ENCODE measurements at regions not wholly inside any gene's neighbourhood (a gene's known extent, or its start where the extent isn't known, plus 50 kb on each side); places are given as distances from the start of the nearest gene placed in this dataset.
"Not testable (repeated sequence)": the region's sequence is repeated elsewhere in the genome, so short reads cannot be mapped to it uniquely, and the experiment has no call there.

DNA sequence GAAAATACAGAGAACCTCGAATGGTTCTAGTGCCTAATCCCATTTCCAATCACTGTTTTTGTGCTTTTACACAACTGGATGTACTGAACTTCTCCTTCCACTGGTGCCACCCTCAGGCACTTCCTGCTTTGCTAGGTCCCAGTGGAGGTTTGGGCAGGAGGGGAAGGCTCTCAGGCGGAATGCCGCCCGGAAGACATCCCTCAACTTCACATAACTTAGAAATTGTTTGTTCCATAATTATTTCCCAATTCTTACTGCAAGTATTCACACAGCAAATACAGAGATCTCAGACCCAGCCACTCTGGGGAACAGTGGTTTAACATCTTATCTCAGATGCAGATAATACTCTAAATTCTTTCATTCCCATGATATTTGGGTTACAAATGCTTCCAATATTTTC, 195.7 kb upstream of the IPO5 start:
- Mint-ChIP-seq H3K4me1 (no peaks in the 10 kb centered on the region), H3K9me3 (peaks cover 3% of the 10 kb centered on the region)

DNA sequence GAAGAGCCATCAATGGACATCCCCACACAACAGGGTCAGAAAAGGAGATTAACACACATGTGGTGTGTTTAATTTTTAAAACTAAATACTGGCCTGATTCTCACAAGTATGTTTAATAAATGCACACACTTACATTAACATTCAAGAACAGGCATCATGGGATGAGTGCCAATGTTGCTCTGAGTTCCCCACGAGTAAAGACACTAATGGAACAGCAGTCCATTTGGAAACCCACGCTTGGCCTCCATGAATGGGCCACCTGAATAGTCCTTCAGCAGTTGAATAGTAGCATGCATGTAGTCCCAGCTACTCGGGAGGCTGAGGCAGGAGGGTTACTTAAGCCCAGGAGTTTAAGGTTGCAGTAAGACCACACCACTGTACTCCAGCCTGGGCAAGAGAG, 195.2 kb upstream of the IPO5 start:
- intact Hi-C loops (cut with micrococcal nuclease), result no loop called here
- no peak for DNase-seq
- H3K27me3 Mint-ChIP-seq, result peaks cover 7% of the 10 kb centered on the region
- H3K4me1 Mint-ChIP-seq, result no peaks in the 10 kb centered on the region
- POLR2A ChIA-PET, result no interaction called here
- H3K9me3 Mint-ChIP-seq, result peaks cover 3% of the 10 kb centered on the region
- no peak for ATAC-seq (ENCODE audit: low read depth)
- no peaks in the 10 kb centered on the region for H3K36me3 Mint-ChIP-seq (ENCODE audit: low read depth)
- no peak overlapping the region for H3K4me3 Mint-ChIP-seq
- TF ChIP-seq, protein P1, sequence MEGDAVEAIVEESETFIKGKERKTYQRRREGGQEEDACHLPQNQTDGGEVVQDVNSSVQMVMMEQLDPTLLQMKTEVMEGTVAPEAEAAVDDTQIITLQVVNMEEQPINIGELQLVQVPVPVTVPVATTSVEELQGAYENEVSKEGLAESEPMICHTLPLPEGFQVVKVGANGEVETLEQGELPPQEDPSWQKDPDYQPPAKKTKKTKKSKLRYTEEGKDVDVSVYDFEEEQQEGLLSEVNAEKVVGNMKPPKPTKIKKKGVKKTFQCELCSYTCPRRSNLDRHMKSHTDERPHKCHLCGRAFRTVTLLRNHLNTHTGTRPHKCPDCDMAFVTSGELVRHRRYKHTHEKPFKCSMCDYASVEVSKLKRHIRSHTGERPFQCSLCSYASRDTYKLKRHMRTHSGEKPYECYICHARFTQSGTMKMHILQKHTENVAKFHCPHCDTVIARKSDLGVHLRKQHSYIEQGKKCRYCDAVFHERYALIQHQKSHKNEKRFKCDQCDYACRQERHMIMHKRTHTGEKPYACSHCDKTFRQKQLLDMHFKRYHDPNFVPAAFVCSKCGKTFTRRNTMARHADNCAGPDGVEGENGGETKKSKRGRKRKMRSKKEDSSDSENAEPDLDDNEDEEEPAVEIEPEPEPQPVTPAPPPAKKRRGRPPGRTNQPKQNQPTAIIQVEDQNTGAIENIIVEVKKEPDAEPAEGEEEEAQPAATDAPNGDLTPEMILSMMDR (IDR thresholded peaks at IDR 0.05), result no peak
- no peak overlapping the region for H3K27ac Mint-ChIP-seq
- CTCF ChIA-PET, result no interaction called here

More for the DNA sequence above, 195.7 kb upstream of the IPO5 start:
- TF ChIP-seq, protein P1 (IDR thresholded peaks at IDR 0.05), result no peak
- Mint-ChIP-seq H3K27me3 (peaks cover 7% of the 10 kb centered on the region), H3K27ac (no peak overlapping the region), H3K36me3 (ENCODE audit: low read depth) (no peaks in the 10 kb centered on the region), H3K4me3 (no peak overlapping the region)
- CTCF ChIA-PET, result no interaction called here
- DNase-seq (no peak), ATAC-seq (ENCODE audit: low read depth) (no peak)
- intact Hi-C loops (cut with micrococcal nuclease), result no loop called here
- POLR2A ChIA-PET, result no interaction called here

DNA sequence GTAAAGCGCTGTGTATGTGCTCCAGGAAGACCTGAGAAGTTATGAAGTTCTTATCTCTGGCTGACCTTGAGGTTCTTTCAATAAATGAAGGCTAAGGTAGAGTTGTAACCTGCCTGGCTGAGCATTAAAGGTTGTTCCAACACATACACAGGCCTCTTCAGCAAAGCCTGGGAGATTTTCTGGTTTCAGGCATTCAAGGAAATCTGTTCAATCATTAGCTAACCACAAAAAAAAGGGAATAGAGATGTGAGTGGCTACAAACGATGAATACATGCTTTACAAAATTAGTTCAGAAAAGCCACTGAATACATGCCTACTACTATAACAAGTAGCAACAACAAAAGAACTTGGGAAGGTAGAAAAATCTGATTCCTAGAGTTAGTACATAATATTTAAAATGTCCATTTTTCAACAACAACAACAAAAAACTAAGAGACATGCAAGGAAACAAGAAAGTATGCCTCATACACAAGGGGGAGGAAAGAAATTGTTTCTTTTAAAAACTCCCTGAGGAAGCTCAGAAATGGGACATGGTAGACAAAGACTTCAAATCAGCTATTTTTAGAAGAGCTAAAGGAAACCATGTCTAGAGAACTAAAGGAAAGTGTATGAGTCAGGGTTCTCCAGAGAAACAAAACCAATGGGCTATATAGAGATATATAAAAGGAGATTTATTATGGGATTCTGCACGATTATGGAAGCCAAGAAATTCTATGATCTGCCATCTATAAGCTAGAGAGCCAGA, 191.5 kb upstream of the IPO5 start:
- Mint-ChIP-seq H3K27ac (no peak overlapping the region), H3K36me3 (ENCODE audit: low read depth) (no peaks in the 10 kb centered on the region), H3K27me3 (peaks cover 2% of the 10 kb centered on the region), H3K4me1 (no peaks in the 10 kb centered on the region), H3K9me3 (peaks cover 7% of the 10 kb centered on the region), H3K4me3 (no peak overlapping the region)
- no peak for ATAC-seq (ENCODE audit: low read depth)
- intact Hi-C loops (cut with micrococcal nuclease), result no loop called here
- TF ChIP-seq, protein P1 (IDR thresholded peaks at IDR 0.05), result no peak
- DNase-seq, result no peak
- POLR2A ChIA-PET, result no interaction called here
- CTCF ChIA-PET, result no interaction called here

- no peak for DNase-seq
- no peak for ATAC-seq (ENCODE audit: low read depth)
- Mint-ChIP-seq H3K27me3 (no peaks in the 10 kb centered on the region), H3K36me3 (ENCODE audit: low read depth) (no peaks in the 10 kb centered on the region), H3K9me3 (peaks cover 7% of the 10 kb centered on the region), H3K27ac (no peak overlapping the region), H3K4me1 (no peaks in the 10 kb centered on the region), H3K4me3 (no peak overlapping the region)
- TF ChIP-seq, protein P1 (IDR thresholded peaks at IDR 0.05), result no peak
- intact Hi-C loops (cut with micrococcal nuclease), result no loop called here
- POLR2A ChIA-PET, result no interaction called here
- CTCF ChIA-PET, result no interaction called here
Measured at GRCh38 chr13:97766749-97767148, 186.7 kb upstream of the IPO5 start.

- CTCF ChIA-PET, result no interaction called here
- ATAC-seq (ENCODE audit: low read depth) (no peak), DNase-seq (no peak)
- intact Hi-C loops (cut with micrococcal nuclease), result no loop called here
- TF ChIP-seq, protein P1 (IDR thresholded peaks at IDR 0.05), result no peak
- Mint-ChIP-seq H3K27ac (no peak overlapping the region), H3K36me3 (ENCODE audit: low read depth) (no peaks in the 10 kb centered on the region), H3K4me1 (no peaks in the 10 kb centered on the region), H3K9me3 (peaks cover 4% of the 10 kb centered on the region), H3K27me3 (no peaks in the 10 kb centered on the region), H3K4me3 (no peak overlapping the region)
- POLR2A ChIA-PET, result no interaction called here
Measured at GRCh38 chr13:97768134-97768533, 185.3 kb upstream of the IPO5 start.

- ATAC-seq (ENCODE audit: low read depth); H3K4me3 Mint-ChIP-seq; H3K27ac Mint-ChIP-seq; intact Hi-C loops (cut with micrococcal nuclease); H3K4me1 Mint-ChIP-seq; DNase-seq; CTCF ChIA-PET; H3K36me3 Mint-ChIP-seq (ENCODE audit: low read depth); POLR2A ChIA-PET; H3K9me3 Mint-ChIP-seq; H3K27me3 Mint-ChIP-seq: not testable (repeated sequence)
Measured at GRCh38 chr13:97770231-97770630, 183.2 kb upstream of the IPO5 start.

DNA sequence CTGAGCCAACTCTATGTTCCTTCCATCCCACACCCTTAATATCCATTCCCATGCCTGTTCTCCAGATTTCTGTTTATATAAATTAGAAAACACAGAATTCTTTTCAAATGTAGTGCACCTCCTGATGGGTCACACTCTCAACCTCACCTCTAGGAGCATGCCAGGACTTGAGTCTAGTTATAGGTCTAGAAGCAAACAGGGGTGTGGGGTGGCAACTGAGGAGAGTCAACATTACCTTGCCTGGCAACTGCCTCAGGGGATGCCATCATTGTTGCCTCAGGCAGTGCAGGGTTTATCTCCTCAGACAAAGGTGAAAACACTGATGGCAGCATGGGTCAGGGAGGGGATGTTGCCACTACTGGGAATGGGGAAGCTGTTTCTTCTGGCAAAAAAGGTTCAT, 181.0 kb upstream of the IPO5 start:
- H3K9me3 Mint-ChIP-seq; CTCF ChIA-PET; intact Hi-C loops (cut with micrococcal nuclease): not testable (repeated sequence)

GRCh38 chr13:97774391-97775100, 178.9 kb upstream of the IPO5 start:
- POLR2A ChIA-PET; H3K4me1 Mint-ChIP-seq; H3K27ac Mint-ChIP-seq; ATAC-seq (ENCODE audit: low read depth); H3K27me3 Mint-ChIP-seq; H3K9me3 Mint-ChIP-seq; CTCF ChIA-PET; H3K4me3 Mint-ChIP-seq; DNase-seq; H3K36me3 Mint-ChIP-seq (ENCODE audit: low read depth); intact Hi-C loops (cut with micrococcal nuclease): not testable (repeated sequence)

More for the DNA sequence above, 181.0 kb upstream of the IPO5 start:
- DNase-seq; ATAC-seq (ENCODE audit: low read depth); H3K36me3 Mint-ChIP-seq (ENCODE audit: low read depth); POLR2A ChIA-PET; H3K4me3 Mint-ChIP-seq; H3K4me1 Mint-ChIP-seq; H3K27ac Mint-ChIP-seq; H3K27me3 Mint-ChIP-seq: not testable (repeated sequence)

Measured in activated B cell treated with CpG ODN at 0.5 μM for 24 hours (primary cell).